ENCODE measurements at regions not wholly inside any gene's neighbourhood (a gene's known extent, or its start where the extent isn't known, plus 50 kb on each side); places are given as distances from the start of the nearest gene placed in this dataset.

- no peak for DNase-seq (ENCODE audit: low read depth)
- TF ChIP-seq CTCF (conservative IDR thresholded peaks at IDR 0.05; ENCODE audit: low read length), result no peak
- H3K4me3 ChIP-seq (ENCODE audit: low read length), result no peak overlapping the region
These were observed 233.4 kb upstream of the NR4A3 start for GRCh38 chr9:99588299-99588698.

- no peak for TF ChIP-seq CTCF (conservative IDR thresholded peaks at IDR 0.05; ENCODE audit: low read length)
- no peak for DNase-seq (ENCODE audit: low read depth)
- H3K4me3 ChIP-seq (ENCODE audit: low read length), result no peak overlapping the region
These were observed 232.9 kb upstream of the NR4A3 start for GRCh38 chr9:99588747-99589146.

GRCh38 chr9:99590410-99590809 lies 231.3 kb upstream of the NR4A3 start:
- H3K4me3 ChIP-seq (ENCODE audit: low read length), result no peak overlapping the region
- no peak for DNase-seq (ENCODE audit: low read depth)
- TF ChIP-seq CTCF (conservative IDR thresholded peaks at IDR 0.05; ENCODE audit: low read length), result no peak

- DNase-seq (ENCODE audit: low read depth), result no peak
- TF ChIP-seq CTCF (conservative IDR thresholded peaks at IDR 0.05; ENCODE audit: low read length), result no peak
- no peak overlapping the region for H3K4me3 ChIP-seq (ENCODE audit: low read length)
These were observed 230.8 kb upstream of the NR4A3 start for GRCh38 chr9:99590840-99591239.

GRCh38 chr9:99591770-99592169 lies 229.9 kb upstream of the NR4A3 start:
- H3K4me3 ChIP-seq (ENCODE audit: low read length), result no peak overlapping the region
- no peak for DNase-seq (ENCODE audit: low read depth)
- TF ChIP-seq CTCF (conservative IDR thresholded peaks at IDR 0.05; ENCODE audit: low read length), result no peak

- no peak overlapping the region for H3K4me3 ChIP-seq (ENCODE audit: low read length)
- no peak for TF ChIP-seq CTCF (conservative IDR thresholded peaks at IDR 0.05; ENCODE audit: low read length)
- no peak for DNase-seq (ENCODE audit: low read depth)
These were observed 228.7 kb upstream of the NR4A3 start for GRCh38 chr9:99592834-99593574.

- H3K4me3 ChIP-seq (ENCODE audit: low read length), result no peak overlapping the region
- DNase-seq (ENCODE audit: low read depth), result no peak
- no peak for TF ChIP-seq CTCF (conservative IDR thresholded peaks at IDR 0.05; ENCODE audit: low read length)
These were observed 228.1 kb upstream of the NR4A3 start for GRCh38 chr9:99593610-99594009.

All from AG10803 (cell line).